ENCODE measurements at regions not wholly inside any gene's neighbourhood (a gene's known extent, or its start where the extent isn't known, plus 50 kb on each side); places are given as distances from the start of the nearest gene placed in this dataset.

DNA sequence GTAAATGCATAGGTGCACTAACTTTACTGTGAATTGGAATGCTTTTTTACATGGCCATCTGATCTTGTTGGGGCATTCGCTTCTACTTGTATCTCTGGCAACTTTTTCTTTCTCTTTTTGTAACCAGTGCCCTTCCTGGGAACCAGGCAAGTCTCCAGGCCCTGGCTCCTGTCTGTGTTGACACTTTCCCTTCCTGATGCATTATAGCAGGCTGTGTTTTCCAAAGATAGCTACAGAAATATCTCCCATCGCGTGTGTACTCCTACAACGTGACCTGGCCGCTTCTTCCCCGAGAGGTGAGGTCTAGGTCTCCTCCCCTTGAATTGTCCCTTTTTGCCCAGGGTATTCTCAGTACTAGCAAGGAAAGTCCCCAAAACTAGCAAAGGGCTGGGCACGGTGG lies 81.1 kb upstream of the SPIN1 start:
- Mint-ChIP-seq H3K27me3 (peaks cover 9% of the 10 kb centered on the region), H3K27ac (peak overlapping the region; percentile 0), H3K4me1 (peaks cover 61% of the 10 kb centered on the region), H3K9me3 (ENCODE audit: low read depth) (no peaks in the 10 kb centered on the region), H3K4me3 (no peak overlapping the region), H3K36me3 (peaks cover 23% of the 10 kb centered on the region)
- no peak for DNase-seq
- ATAC-seq = no peak
- CTCF ChIA-PET = no interaction called here

DNA sequence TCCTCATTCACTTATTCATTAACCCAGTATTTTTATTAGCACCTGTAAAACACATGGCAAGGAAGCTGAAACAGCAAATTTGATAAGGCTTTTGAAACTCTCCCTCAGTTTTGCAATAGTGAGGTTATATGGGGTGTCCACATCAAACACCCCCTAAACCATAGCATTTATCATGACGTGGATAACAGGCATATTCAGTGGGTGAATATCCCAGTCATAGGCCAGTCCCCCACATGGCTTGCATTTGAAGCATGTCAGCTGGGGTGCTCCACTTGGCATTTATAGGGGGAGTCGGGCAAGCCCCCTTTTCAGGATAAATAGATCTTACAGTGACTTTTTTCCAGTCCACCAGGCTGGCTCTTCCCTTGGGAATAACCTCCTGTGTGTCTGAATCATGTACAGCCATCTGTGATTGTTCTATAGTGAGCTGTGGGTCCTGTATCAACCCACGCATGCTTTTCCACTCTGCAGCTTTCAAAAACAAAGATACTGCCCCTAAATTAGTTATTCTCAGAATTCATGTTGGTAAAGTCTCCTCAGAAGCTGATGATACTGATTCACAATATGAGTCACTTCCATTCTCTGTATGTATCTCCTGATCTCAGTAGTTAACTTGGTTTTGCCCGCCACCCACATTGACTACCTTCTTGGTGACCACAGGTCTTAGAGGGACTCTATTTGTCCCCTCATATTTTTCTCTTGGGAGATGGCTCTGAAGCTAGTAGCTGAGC lies 84.4 kb upstream of the SPIN1 start:
- CTCF ChIA-PET = interaction anchor here (0.8 to 3.4 kb wide), 6 partner anchors 9 to 84 kb away, joined by 3 to 16 read pairs (median 4); no protein-coding TSS in a partner anchor
- Mint-ChIP-seq H3K36me3 (peaks cover 24% of the 10 kb centered on the region), H3K27me3 (peaks cover 23% of the 10 kb centered on the region), H3K4me1 (peaks cover 45% of the 10 kb centered on the region), H3K9me3 (ENCODE audit: low read depth) (peaks cover 4% of the 10 kb centered on the region), H3K4me3 (peak overlapping the region; percentile 52), H3K27ac (peak overlapping the region; percentile 94)
- DNase-seq (peak; percentile 93), ATAC-seq (peak; percentile 91)

DNA sequence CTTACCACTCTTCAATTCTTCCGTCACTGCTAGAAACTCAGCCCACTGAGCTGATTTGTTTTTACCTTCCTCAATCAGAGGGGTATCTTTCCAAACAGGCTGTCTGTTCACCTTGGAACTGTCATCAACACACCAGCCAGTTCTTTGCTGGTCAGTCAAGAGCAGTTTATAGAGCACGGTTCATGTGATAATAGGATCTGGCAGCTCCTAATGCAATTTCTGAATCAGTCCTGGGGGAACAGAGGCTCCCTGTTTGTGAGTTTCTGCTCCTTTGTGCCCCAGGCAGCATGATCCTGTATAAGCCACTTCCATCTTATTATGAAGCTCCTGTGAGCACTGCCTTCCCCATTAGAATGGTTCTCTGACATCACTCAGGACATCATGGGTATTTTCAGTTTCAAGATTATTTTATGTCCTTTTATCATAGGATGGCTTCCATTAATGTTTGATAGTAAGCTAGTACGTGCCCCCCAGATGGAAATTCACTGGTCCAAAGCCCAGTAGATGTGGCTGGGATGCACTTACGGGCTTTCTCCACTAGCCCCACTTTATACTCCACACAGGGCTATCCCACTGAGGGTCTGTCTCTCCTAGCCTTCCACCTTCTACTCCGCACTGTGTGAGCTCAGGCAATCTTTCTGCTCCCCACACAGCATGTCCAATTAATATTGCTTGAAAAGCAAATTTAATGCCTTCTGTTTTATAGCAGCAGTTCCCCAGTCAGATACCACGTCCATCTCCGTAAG lies 85.5 kb upstream of the SPIN1 start:
- peaks cover 27% of the 10 kb centered on the region for H3K36me3 Mint-ChIP-seq
- H3K27me3 Mint-ChIP-seq = peaks cover 28% of the 10 kb centered on the region
- DNase-seq (no peak), ATAC-seq (no peak)
- peaks cover 45% of the 10 kb centered on the region for H3K4me1 Mint-ChIP-seq
- H3K4me3 Mint-ChIP-seq = no peak overlapping the region
- H3K27ac Mint-ChIP-seq = peak overlapping the region; percentile 94
- CTCF ChIA-PET = interaction anchor here (1.0 to 3.4 kb wide), 4 partner anchors 10 to 276 kb away, joined by 3 to 16 read pairs (median 8); no protein-coding TSS in a partner anchor
- peaks cover 6% of the 10 kb centered on the region for H3K9me3 Mint-ChIP-seq (ENCODE audit: low read depth)

DNA sequence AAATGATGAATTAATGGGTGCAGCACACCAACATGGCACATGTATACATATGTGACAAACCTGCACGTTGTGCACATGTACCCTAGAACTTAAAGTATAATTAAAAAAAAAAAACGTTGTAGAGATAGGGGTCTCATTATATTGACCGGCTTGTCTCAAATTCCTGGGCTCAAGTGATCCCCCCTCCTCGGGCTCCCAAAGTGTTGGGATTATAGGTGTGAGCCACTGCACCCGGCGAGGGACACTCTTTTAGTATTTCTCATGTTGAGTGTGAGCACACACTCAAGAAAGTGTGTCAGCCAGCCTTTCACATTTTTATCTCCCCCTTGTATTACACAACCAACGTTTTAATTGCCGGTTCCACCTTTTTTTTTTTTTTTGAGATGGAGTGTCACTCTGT lies 87.7 kb upstream of the SPIN1 start:
- DNase-seq (no peak), ATAC-seq (no peak)
- Mint-ChIP-seq H3K27ac (no peak overlapping the region), H3K4me3 (no peak overlapping the region), H3K36me3 (peaks cover 25% of the 10 kb centered on the region), H3K9me3 (ENCODE audit: low read depth) (peaks cover 8% of the 10 kb centered on the region), H3K4me1 (peaks cover 35% of the 10 kb centered on the region), H3K27me3 (peaks cover 37% of the 10 kb centered on the region)
- CTCF ChIA-PET = no interaction called here

DNA sequence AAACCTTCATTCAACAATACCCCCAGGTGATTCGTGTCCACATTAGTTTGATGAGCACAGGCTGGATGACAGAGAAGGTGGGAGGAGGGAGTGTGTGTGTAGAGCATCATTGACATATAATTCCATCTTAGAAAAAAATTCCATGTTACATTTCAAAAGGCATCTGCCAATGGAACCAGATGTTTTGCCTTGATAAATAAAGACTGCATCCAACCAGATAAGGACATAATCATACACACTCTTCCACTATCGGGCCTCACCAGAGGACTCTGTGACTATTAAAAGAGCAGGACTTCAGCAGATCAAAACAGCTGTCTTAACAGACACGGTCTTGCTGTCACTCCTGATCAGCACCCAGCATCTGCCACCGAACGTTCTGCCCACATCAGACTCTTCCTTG lies 96.4 kb upstream of the SPIN1 start:
- ATAC-seq (no peak), DNase-seq (no peak)
- H3K27me3 Mint-ChIP-seq = peaks cover 19% of the 10 kb centered on the region
- CTCF ChIA-PET = interaction anchor here (1.1 kb wide), 1 partner anchor 30 kb away, joined by 3 read pairs; no protein-coding TSS in a partner anchor
- H3K36me3 Mint-ChIP-seq = peaks cover 2% of the 10 kb centered on the region
- no peak overlapping the region for H3K27ac Mint-ChIP-seq
- H3K4me1 Mint-ChIP-seq = no peaks in the 10 kb centered on the region
- H3K4me3 Mint-ChIP-seq = no peak overlapping the region
- H3K9me3 Mint-ChIP-seq (ENCODE audit: low read depth) = peaks cover 2% of the 10 kb centered on the region

DNA sequence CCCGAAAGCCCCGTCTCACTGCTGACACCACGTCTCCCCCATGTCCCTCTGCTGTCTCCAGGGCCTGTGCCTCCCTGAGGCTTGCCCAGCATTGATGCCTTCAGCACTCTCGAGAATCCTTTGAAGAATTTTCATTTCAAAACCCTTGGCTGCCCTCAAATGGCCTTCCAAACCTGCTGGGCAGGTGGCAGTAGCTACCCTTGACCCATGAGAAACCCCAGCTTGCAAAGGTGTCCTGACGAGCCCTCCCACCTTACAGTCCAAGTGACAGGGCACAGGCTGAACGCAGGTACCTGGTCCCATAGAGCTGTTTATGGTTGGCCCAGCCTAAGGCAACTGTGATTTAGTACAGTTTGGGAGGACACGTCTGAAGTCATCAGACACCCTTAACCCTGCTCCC lies 97.2 kb upstream of the SPIN1 start:
- Mint-ChIP-seq H3K27ac (no peak overlapping the region), H3K9me3 (ENCODE audit: low read depth) (no peaks in the 10 kb centered on the region), H3K36me3 (no peaks in the 10 kb centered on the region), H3K4me1 (no peaks in the 10 kb centered on the region), H3K4me3 (no peak overlapping the region), H3K27me3 (peaks cover 12% of the 10 kb centered on the region)
- no peak for DNase-seq
- ATAC-seq = no peak
- CTCF ChIA-PET = interaction anchor here (1.1 kb wide), 1 partner anchor 31 kb away, joined by 3 read pairs; no protein-coding TSS in a partner anchor

DNA sequence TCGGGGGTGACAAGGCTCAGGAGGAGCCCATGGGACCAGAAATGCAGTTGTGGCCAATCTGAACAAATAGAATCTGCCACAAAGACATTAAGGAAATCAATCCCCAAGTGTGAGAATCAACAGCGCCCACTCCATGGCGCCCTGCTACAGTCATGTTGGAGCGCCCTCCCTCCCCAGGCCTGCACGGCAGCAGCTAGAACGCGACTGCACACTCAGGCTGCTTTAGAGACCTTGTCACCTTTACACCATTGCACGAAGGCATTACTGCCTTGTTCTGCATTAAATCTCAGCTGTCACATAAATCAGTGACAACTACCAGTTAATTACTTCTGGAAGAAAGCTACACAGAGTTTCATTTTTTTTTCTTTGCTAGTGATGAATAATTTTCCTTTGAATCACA lies 98.7 kb upstream of the SPIN1 start:
- Mint-ChIP-seq H3K4me1 (no peaks in the 10 kb centered on the region), H3K36me3 (peaks cover 9% of the 10 kb centered on the region), H3K9me3 (ENCODE audit: low read depth) (peaks cover 8% of the 10 kb centered on the region), H3K27ac (no peak overlapping the region), H3K4me3 (no peak overlapping the region), H3K27me3 (peaks cover 19% of the 10 kb centered on the region)
- no peak for DNase-seq
- CTCF ChIA-PET = no interaction called here
- ATAC-seq = no peak

DNA sequence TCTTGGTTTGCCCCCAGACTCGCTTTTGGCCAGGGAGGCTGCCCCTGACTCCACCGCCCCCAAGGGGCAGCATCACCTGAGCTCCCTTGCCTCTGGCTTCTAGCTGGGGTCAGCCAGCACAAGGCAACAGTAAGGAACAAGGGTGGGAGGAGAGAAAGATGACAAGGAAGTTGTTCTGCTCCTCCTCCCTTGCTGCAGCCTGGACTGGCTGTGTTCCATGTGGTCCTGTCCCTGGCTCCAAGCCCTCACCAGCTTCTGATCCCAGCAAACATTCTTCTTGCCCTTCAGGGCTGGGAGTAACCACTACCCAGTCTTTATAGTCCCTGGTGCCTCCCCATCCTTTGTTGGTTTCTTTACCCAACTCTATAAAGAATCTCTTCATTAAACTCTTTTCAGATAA lies 100.3 kb upstream of the SPIN1 start:
- Mint-ChIP-seq H3K4me1 (no peaks in the 10 kb centered on the region), H3K36me3 (peaks cover 17% of the 10 kb centered on the region), H3K27ac (no peak overlapping the region), H3K27me3 (peaks cover 20% of the 10 kb centered on the region), H3K4me3 (no peak overlapping the region), H3K9me3 (ENCODE audit: low read depth) (peaks cover 15% of the 10 kb centered on the region)
- CTCF ChIA-PET = no interaction called here
- DNase-seq (no peak), ATAC-seq (no peak)

DNA sequence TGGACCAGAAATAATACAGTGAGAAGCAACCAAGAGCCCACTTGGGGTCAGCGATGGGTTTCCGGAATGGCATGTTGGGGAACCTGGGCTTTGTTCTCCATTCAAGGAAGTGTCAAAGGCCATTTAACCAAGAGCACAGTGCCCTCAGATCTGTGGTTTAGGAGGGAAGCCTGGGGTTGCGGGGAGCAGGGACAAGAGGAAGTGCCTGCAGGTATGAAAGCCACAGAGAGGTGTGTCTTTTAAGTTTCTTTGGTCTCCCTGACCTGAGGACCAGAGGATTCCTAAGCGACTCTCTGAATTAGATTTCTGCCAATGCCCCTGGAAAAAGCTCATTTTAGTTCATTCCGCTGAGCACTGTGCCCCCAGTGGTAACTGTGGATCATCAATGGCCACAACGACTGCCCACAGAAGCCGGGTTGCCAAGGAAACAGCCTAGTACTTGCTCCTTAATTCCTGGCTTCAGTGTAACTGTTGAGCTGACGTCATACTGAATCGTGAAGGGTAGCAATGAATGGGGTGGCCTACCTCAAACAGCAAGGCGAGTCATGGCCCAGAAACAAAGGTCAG lies 107.3 kb upstream of the SPIN1 start:
- H3K4me3 Mint-ChIP-seq = peak overlapping the region; percentile 16
- H3K36me3 Mint-ChIP-seq = peaks cover 24% of the 10 kb centered on the region
- CTCF ChIA-PET = interaction anchor here (1.1 kb wide), 1 partner anchor 38 kb away, joined by 4 read pairs; no protein-coding TSS in a partner anchor
- peak; percentile 77 for ATAC-seq
- H3K27ac Mint-ChIP-seq = peak overlapping the region; percentile 64
- DNase-seq = peak; percentile 74
- H3K9me3 Mint-ChIP-seq (ENCODE audit: low read depth) = peaks cover 18% of the 10 kb centered on the region
- H3K27me3 Mint-ChIP-seq = peaks cover 33% of the 10 kb centered on the region
- peaks cover 19% of the 10 kb centered on the region for H3K4me1 Mint-ChIP-seq

DNA sequence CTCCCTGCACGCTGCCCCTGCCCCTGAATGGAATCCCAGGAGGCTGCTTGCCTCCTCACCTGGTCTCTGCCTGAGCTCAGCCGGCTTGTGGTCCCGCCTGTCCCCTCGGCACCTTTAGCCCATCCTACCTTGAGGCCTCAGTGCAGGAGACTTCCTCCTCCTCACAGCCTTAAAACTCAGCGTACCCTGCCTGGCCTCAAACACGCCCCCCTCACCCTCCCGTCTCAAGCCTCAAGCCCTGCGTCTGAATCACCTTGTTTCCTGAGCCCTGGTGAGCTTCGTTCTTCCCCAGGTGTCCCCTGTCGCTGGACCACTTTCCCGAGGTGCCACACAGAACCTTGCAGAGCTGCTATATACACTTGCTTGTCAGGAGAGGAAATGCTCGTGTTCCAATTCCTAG lies 110.2 kb upstream of the SPIN1 start:
- DNase-seq (no peak), ATAC-seq (no peak)
- Mint-ChIP-seq H3K4me1 (peaks cover 19% of the 10 kb centered on the region), H3K36me3 (peaks cover 8% of the 10 kb centered on the region), H3K4me3 (no peak overlapping the region), H3K9me3 (ENCODE audit: low read depth) (peaks cover 3% of the 10 kb centered on the region), H3K27ac (no peak overlapping the region), H3K27me3 (peaks cover 28% of the 10 kb centered on the region)
- CTCF ChIA-PET = no interaction called here

DNA sequence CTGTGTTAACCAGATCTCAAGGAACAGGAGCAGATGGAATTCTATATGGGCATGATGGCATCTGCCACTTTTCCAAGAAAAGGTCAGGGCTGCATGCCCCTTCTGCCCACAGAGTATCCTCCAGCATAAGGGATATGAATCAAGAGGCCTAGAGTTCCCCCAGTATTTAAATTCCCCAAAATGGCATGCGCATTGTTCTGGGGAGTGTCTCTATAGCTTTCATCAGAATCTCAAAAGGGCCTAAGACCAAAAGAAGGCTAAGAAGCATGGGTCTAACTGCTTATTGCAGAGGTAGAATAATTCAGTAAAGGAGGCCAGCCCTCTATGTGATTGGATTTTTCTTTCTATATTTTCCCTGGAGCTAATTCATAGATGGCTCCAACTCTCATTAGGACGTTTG lies 114.2 kb upstream of the SPIN1 start:
- H3K36me3 Mint-ChIP-seq = no peaks in the 10 kb centered on the region
- H3K27me3 Mint-ChIP-seq = peaks cover 23% of the 10 kb centered on the region
- peaks cover 3% of the 10 kb centered on the region for H3K4me1 Mint-ChIP-seq
- CTCF ChIA-PET = interaction anchor here (1.5 kb wide), 1 partner anchor 20 kb away, joined by 3 read pairs; no protein-coding TSS in a partner anchor
- ATAC-seq = no peak
- no peak overlapping the region for H3K27ac Mint-ChIP-seq
- DNase-seq = no peak
- H3K9me3 Mint-ChIP-seq (ENCODE audit: low read depth) = no peaks in the 10 kb centered on the region
- no peak overlapping the region for H3K4me3 Mint-ChIP-seq

DNA sequence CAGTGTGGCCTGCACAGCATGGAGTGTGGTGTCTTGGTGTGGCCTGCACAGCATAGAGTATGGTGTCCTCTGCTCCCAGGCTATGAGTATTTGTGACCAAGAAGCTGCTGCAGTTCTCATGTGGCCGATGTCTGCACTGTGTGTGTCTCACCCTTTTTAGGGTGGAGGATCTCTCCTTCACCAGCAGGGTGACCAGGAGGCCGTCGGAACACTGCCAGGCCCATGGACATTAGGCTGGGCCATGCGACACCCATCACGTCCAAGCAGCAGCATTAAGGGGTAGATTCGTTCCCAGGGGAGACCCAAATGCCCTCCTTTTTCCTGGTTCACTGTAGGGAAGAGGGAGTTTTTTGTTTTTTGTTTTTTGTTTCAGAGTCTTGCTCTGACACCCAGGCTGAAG lies 115.3 kb upstream of the SPIN1 start:
- CTCF ChIA-PET = no interaction called here
- no peaks in the 10 kb centered on the region for H3K9me3 Mint-ChIP-seq (ENCODE audit: low read depth)
- H3K4me3 Mint-ChIP-seq = no peak overlapping the region
- DNase-seq (no peak), ATAC-seq (no peak)
- no peaks in the 10 kb centered on the region for H3K36me3 Mint-ChIP-seq
- H3K4me1 Mint-ChIP-seq = peaks cover 3% of the 10 kb centered on the region
- H3K27me3 Mint-ChIP-seq = peaks cover 19% of the 10 kb centered on the region
- H3K27ac Mint-ChIP-seq = no peak overlapping the region

DNA sequence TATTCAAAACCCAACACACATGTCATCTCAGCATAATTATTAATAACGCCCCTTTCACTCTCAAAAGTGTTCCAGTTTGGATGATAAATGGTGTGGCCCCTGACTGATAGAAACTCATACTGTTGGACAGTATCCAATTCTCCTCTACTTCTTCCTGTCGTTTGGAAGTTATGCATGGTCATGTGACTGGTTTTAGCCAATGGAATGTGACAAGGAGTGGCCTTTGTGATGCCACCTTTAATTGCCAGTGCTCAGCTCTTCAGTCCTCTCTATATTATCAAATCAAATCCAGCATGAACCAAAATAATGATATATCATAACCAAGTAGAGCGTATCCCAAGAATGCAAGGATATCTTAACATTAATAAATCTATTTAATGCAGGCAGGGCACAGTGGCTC lies 117.8 kb upstream of the SPIN1 start:
- no peak overlapping the region for H3K4me3 Mint-ChIP-seq
- peaks cover 6% of the 10 kb centered on the region for H3K4me1 Mint-ChIP-seq
- ATAC-seq (no peak), DNase-seq (no peak)
- peaks cover 2% of the 10 kb centered on the region for H3K9me3 Mint-ChIP-seq (ENCODE audit: low read depth)
- H3K27ac Mint-ChIP-seq = no peak overlapping the region
- H3K27me3 Mint-ChIP-seq = no peaks in the 10 kb centered on the region
- CTCF ChIA-PET = no interaction called here
- H3K36me3 Mint-ChIP-seq = no peaks in the 10 kb centered on the region

Measured in activated CD8-positive, alpha-beta memory T cell treated with anti-CD3 and anti-CD28 coated beads, Interleukin-2, amount 10 ng/mL, durations not matched to agents 7 days and 5 days (primary cell).